Suprapubic skin (tissue), 4 donors: ENCODE measurements at regions not wholly inside any gene's neighbourhood (a gene's known extent, or its start where the extent isn't known, plus 50 kb on each side); places are given as distances from the start of the nearest gene placed in this dataset.

Experiments
- DNase-seq, 2 donors: peaks; one replicate each; pipeline ENCODE4 v3.0.0-alpha.2; 2019; ENCODE audit warnings: low spot score in 2 of 2
- H3K27ac ChIP-seq: fragments of 200-600 bp; sonication (generic); one replicate; pipeline ENCODE4 v1.5.1; 2019
- H3K27me3 ChIP-seq: fragments of 200-600 bp; sonication (generic); one replicate; pipeline ENCODE4 v1.5.1; 2019
- H3K36me3 ChIP-seq: fragments of 200-600 bp; sonication (generic); one replicate; pipeline ENCODE4 v1.5.1; 2019
- H3K4me1 ChIP-seq: fragments of 200-600 bp; sonication (generic); one replicate; pipeline ENCODE4 v1.5.1; 2019
- H3K4me3 ChIP-seq: fragments of 200-600 bp; sonication (generic); one replicate; pipeline ENCODE4 v1.5.1; 2019; ENCODE audit warnings: mild to moderate bottlenecking
- H3K9me3 ChIP-seq: fragments of 200-600 bp; sonication (generic); one replicate; pipeline ENCODE4 v1.5.1; 2019
- CTCF ChIP-seq, 2 donors: fragments of 200-600 bp in 1 of 2; fragments of 450-650 bp in 1 of 2; sonication (generic) in 1 of 2; IDR thresholded peaks; one replicate each; pipeline ENCODE4 v1.5.1; 2016 to 2019; ENCODE audit warnings: antibody characterized with exemption in 2 of 2, mild to moderate bottlenecking in 1 of 2, moderate library complexity in 1 of 2
- EP300 ChIP-seq: sonication (generic); formaldehyde crosslinking; IDR thresholded peaks from one replicate; pipeline ENCODE4 v1.6.1; 2017; ENCODE audit warnings: antibody characterized with exemption
- POLR2A ChIP-seq, 2 donors: fragments of 450-650 bp; IDR thresholded peaks; one replicate each; pipeline ENCODE4 v1.6.1; 2017; ENCODE audit warnings: antibody characterized with exemption in 2 of 2, mild to moderate bottlenecking in 2 of 2, moderate library complexity in 2 of 2
- POLR2AphosphoS5 ChIP-seq, 3 donors: sonication (generic); formaldehyde crosslinking; IDR thresholded peaks; one replicate each; pipeline ENCODE4 v1.6.1; 2017; ENCODE audit warnings: antibody characterized with exemption in 3 of 3
- WGBS: methylation state at CpG from one replicate; pipeline ENCODE4 v1.1.5; 2018; 5-methylcytosine and 5-hydroxymethylcytosine counted together

DNA sequence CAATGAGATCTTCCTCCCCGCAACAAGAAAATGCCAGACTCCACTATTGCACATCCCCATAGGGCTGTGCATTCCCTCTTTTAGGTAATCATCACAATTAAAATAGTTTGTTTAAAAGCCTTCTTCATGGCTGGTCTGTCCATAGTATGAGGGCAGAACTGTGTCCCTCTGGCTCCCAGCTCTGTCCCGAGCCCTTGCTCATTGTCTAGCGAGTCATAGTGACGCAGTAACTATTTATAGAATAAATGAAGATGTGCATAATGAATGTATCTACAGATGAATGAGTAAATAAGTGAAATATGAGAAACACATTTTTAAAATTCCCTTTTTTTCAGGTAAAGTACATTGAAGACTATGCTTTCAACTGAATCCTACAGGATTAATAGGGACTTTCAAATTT, 128.4 kb upstream of the TMC3 start:
- no peak for TF ChIP-seq POLR2AphosphoS5 (IDR thresholded peaks at IDR 0.05)
- TF ChIP-seq POLR2A (IDR thresholded peaks at IDR 0.05), result no peak
- TF ChIP-seq CTCF (IDR thresholded peaks at IDR 0.05), result no peak
- no peak for TF ChIP-seq EP300
- Histone ChIP-seq H3K4me1 (no peaks in the 10 kb centered on the region), H3K4me3 (no peak overlapping the region), H3K36me3 (no peaks in the 10 kb centered on the region), H3K27ac (no peak overlapping the region), H3K27me3 (peaks cover 3% of the 10 kb centered on the region), H3K9me3 (no peaks in the 10 kb centered on the region)
- whole genome bisulfite sequencing, result 91% methylated on average over 4 of the region's 4 CpGs
- no peak for DNase-seq

- H3K4me3 ChIP-seq, result no peak overlapping the region
- no peak overlapping the region for H3K27ac ChIP-seq
- H3K4me1 ChIP-seq, result no peaks in the 10 kb centered on the region
- TF ChIP-seq POLR2AphosphoS5 (IDR thresholded peaks at IDR 0.05) (no peak), POLR2A (IDR thresholded peaks at IDR 0.05) (no peak), EP300 (no peak), CTCF (IDR thresholded peaks at IDR 0.05) (no peak)
- no peaks in the 10 kb centered on the region for H3K9me3 ChIP-seq
- WGBS, result 75% methylated on average over 4 of the region's 4 CpGs
- peaks cover 8% of the 10 kb centered on the region for H3K27me3 ChIP-seq
- H3K36me3 ChIP-seq, result no peaks in the 10 kb centered on the region
- no peak for DNase-seq
Observed at GRCh38 chr15:81500081-81500480, 126.1 kb upstream of the TMC3 start.

DNA sequence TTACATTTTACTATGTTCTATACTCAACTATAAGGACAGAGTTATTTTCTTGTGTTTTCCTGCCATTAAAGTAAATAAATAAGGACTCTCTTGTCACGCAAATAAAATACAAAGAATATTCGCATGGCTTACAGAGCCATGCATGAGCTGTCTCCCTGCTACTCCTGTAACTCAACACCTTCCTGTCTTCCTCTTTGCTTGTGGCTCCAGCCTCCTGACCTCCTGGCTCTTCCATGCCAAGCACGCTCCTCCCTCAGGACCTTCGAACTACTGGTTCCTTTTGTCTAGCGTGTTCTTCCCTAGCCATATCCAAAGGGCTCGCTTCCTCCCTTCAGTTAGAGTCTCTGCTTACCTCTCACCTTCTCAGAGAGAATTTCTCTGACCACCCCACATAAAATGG, 124.3 kb upstream of the TMC3 start:
- Histone ChIP-seq H3K4me3 (no peak overlapping the region), H3K27ac (no peak overlapping the region), H3K36me3 (no peaks in the 10 kb centered on the region), H3K9me3 (no peaks in the 10 kb centered on the region), H3K27me3 (peaks cover 8% of the 10 kb centered on the region), H3K4me1 (no peaks in the 10 kb centered on the region)
- TF ChIP-seq POLR2A (IDR thresholded peaks at IDR 0.05) (no peak), EP300 (no peak), CTCF (IDR thresholded peaks at IDR 0.05) (no peak), POLR2AphosphoS5 (IDR thresholded peaks at IDR 0.05) (no peak)
- 97% methylated on average over 6 of the region's 6 CpGs for WGBS
- DNase-seq, result no peak

DNA sequence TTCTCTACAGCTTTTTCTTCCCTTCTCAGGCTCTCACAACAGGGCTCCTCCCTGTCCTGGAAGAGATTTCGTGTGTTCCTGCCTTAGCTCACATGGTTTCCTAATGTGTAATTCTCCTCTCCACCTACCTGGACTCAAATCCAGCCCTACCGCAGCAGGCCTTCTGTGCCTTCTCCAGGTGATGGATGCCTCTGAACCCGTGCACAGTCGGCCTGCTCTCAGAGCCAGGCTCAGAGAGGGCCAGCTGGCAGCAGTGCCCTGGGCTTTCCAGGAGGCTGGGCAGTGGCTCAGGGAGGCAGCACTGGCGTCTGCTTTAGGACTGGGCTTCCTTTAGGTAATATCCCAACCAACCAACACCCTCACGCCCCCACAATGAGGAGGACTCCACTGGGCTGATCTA, 123.2 kb upstream of the TMC3 start:
- WGBS, result 76% methylated on average over 6 of the region's 6 CpGs
- DNase-seq, result no peak
- H3K36me3 ChIP-seq, result no peaks in the 10 kb centered on the region
- no peak overlapping the region for H3K4me3 ChIP-seq
- H3K4me1 ChIP-seq, result no peaks in the 10 kb centered on the region
- H3K27ac ChIP-seq, result no peak overlapping the region
- H3K9me3 ChIP-seq, result no peaks in the 10 kb centered on the region
- TF ChIP-seq POLR2A (IDR thresholded peaks at IDR 0.05), result no peak
- no peak for TF ChIP-seq EP300
- no peak for TF ChIP-seq POLR2AphosphoS5 (IDR thresholded peaks at IDR 0.05)
- TF ChIP-seq CTCF (IDR thresholded peaks at IDR 0.05), result no peak
- peaks cover 8% of the 10 kb centered on the region for H3K27me3 ChIP-seq

DNA sequence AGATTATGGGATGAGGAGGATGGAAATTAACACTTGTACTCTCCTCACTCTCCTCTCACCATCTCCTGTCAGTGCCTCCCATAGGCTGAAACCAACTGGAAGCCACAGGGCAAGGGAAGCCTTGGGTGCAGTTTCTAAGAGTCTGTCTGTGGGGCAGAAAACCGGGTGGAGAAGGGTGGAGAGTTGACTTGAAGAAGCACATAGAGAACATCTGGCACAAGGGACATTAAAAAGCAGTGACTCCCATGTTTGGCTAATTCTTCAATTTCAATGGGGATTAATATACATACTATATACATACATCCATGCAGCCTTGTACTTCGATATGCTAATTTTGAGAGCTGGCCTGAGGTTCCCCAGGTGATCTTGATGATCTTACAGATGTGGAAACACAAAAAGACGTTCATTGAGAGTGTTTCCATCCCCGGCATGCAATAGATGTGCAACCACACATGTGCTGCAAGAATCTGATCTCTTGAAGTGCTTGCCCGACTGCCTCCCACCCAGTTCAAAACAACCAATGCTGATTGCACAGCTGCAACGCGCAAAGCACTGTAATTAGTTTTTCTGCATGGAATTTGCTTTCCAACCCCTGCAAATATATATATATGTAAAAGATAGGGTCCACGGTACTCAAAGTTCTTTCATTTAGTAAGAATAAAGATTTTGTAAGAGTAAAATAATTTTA, 121.9 kb upstream of the TMC3 start:
- H3K27me3 ChIP-seq, result peaks cover 8% of the 10 kb centered on the region
- no peak for TF ChIP-seq POLR2A (IDR thresholded peaks at IDR 0.05)
- TF ChIP-seq POLR2AphosphoS5 (IDR thresholded peaks at IDR 0.05), result no peak
- TF ChIP-seq CTCF (IDR thresholded peaks at IDR 0.05), result no peak
- TF ChIP-seq EP300, result no peak
- no peak overlapping the region for H3K4me3 ChIP-seq
- no peak for DNase-seq
- H3K4me1 ChIP-seq, result no peaks in the 10 kb centered on the region
- no peaks in the 10 kb centered on the region for H3K36me3 ChIP-seq
- 81% methylated on average over 8 of the region's 8 CpGs for WGBS
- H3K27ac ChIP-seq, result no peak overlapping the region
- H3K9me3 ChIP-seq, result no peaks in the 10 kb centered on the region
